Fibroblast of lung (primary cell): ENCODE measurements at regions not wholly inside any gene's neighbourhood (a gene's known extent, or its start where the extent isn't known, plus 50 kb on each side); places are given as distances from the start of the nearest gene placed in this dataset.

ENCODE experiments used
- DNase-seq, 2 donors: peaks; one replicate each; pipeline versions ENCODE4 v3.0.0 to v3.0.0-alpha.2; 2010; ENCODE audit warnings: low read depth in 2 of 2
- H2AFZ ChIP-seq: 2 replicates; pipeline ENCODE4 v1.5.1; 2012; ENCODE audit warnings: low read length, control low read depth, inconsistent platforms
- H3K27ac ChIP-seq: 2 replicates; pipeline ENCODE4 v1.5.1; 2011; ENCODE audit warnings: low read length, control low read depth; ENCODE audit not compliant: insufficient read depth
- H3K27me3 ChIP-seq: 2 replicates; pipeline ENCODE4 v1.5.1; 2011; ENCODE audit warnings: mild to moderate bottlenecking, low read length; ENCODE audit not compliant: control insufficient read depth, insufficient read depth
- H3K36me3 ChIP-seq: 2 replicates; pipeline ENCODE4 v1.5.1; 2011; ENCODE audit warnings: low read length; ENCODE audit not compliant: control insufficient read depth, insufficient read depth
- H3K4me1 ChIP-seq: 2 replicates; pipeline ENCODE4 v1.5.1; 2011; ENCODE audit warnings: low read length; ENCODE audit not compliant: control insufficient read depth, insufficient read depth; ENCODE audit errors: extremely low read depth
- H3K4me2 ChIP-seq: 2 replicates; pipeline ENCODE4 v1.5.1; 2011; ENCODE audit warnings: low read length, control low read depth; ENCODE audit not compliant: insufficient read depth; ENCODE audit errors: extremely low read depth
- H3K4me3 ChIP-seq, 4 experiments: fragments of 200-600 bp in 1 of 4; sonication (generic) in 1 of 4; replicated peaks in 1 of 4; 2 replicates each; pipeline ENCODE4 v1.5.1; 2011 to 2016; ENCODE audit warnings: low read length in 4 of 4, low read depth in 3 of 4, mild to moderate bottlenecking in 3 of 4, control low read depth in 2 of 4, inconsistent platforms in 1 of 4, mixed read lengths in 1 of 4; ENCODE audit not compliant: insufficient read depth in 1 of 4; ENCODE audit errors: control extremely low read depth in 1 of 4
- H3K79me2 ChIP-seq: 2 replicates; pipeline ENCODE4 v1.5.1; 2012; ENCODE audit warnings: mild to moderate bottlenecking, low read length, inconsistent platforms; ENCODE audit not compliant: control insufficient read depth, insufficient read depth
- H3K9ac ChIP-seq: 2 replicates; pipeline ENCODE4 v1.5.1; 2011; ENCODE audit warnings: mild to moderate bottlenecking, low read length, control low read depth; ENCODE audit not compliant: insufficient read depth
- H3K9me3 ChIP-seq: 2 replicates; pipeline ENCODE4 v1.5.1; 2012; ENCODE audit warnings: low read depth, low read length; ENCODE audit not compliant: control insufficient read depth, insufficient read depth
- H4K20me1 ChIP-seq: 2 replicates; pipeline ENCODE4 v1.5.1; 2011; ENCODE audit warnings: low read length; ENCODE audit not compliant: control insufficient read depth, insufficient read depth; ENCODE audit errors: extremely low read depth
- EZH2 ChIP-seq: IDR thresholded peaks from 2 replicates; pipeline ENCODE4 v1.5.1; 2012; ENCODE audit warnings: low read length, control low read depth, mild to moderate bottlenecking; ENCODE audit errors: missing control alignments
- TF ChIP-seq, protein P1 (sequence below), 2 donors: IDR thresholded peaks in 1 of 2; conservative IDR thresholded peaks in 1 of 2; 1 replicate in 1 of 2; 2 replicates in 1 of 2; pipeline ENCODE4 v1.5.1; 2011 to 2012; ENCODE audit warnings: low read length in 2 of 2, control low read depth in 1 of 2, inconsistent platforms in 1 of 2, low read depth in 1 of 2, mild to moderate bottlenecking in 1 of 2

DNA sequence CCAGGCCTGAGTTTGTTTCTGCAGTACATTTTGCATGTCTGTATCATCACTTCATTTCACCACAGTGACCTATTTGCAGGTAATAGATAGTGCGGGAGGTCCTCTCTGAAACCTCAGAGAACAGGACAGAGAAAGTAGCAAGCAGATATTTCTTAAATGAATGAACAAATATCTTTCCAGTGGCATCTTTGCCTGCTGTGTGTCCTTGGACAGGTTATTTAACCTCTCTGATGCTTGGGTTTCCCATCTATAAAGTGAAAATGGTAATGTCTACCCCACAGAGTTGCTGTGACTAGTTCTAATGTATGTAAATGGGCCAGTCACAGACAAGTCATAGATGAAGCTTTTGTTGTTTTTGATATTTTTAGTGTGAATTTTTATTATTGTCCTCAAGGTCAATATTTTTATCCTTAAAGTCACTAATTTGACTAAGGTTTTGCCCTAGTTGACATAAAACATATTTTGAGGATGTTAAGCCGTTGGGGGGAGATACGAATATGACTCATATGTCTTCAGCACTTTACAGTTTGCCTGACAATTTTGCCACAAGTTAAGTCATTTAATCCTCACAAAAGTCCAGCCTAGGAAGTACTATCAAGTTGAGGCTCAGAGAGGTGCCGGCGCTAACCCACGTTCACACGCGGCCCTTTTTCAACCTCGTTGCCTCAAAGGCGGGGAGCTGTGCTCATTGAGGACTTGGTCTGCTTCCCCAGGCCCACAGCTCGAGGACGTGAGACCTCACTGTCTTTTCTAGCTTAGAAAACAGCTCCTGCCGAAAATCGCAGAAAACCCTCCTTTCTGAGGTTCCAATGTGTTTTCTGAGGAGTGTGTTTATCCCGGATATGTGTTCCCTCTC lies 126.7 kb upstream of the STX18 start:
- Histone ChIP-seq H3K36me3 (no peaks in the 10 kb centered on the region), H3K9ac (no peak overlapping the region), H3K4me3 (no peak overlapping the region), H3K9me3 (no peaks in the 10 kb centered on the region), H3K27ac (no peak overlapping the region), H3K79me2 (no peaks in the 10 kb centered on the region), H4K20me1 (no peaks in the 10 kb centered on the region), H3K27me3 (no peaks in the 10 kb centered on the region), H2AFZ (no peak overlapping the region), H3K4me2 (no peak overlapping the region), H3K4me1 (peaks cover 5% of the 10 kb centered on the region)
- peak in 1 of 2 donors; percentile 16 for DNase-seq
- no peak for TF ChIP-seq EZH2
- TF ChIP-seq, protein P1, sequence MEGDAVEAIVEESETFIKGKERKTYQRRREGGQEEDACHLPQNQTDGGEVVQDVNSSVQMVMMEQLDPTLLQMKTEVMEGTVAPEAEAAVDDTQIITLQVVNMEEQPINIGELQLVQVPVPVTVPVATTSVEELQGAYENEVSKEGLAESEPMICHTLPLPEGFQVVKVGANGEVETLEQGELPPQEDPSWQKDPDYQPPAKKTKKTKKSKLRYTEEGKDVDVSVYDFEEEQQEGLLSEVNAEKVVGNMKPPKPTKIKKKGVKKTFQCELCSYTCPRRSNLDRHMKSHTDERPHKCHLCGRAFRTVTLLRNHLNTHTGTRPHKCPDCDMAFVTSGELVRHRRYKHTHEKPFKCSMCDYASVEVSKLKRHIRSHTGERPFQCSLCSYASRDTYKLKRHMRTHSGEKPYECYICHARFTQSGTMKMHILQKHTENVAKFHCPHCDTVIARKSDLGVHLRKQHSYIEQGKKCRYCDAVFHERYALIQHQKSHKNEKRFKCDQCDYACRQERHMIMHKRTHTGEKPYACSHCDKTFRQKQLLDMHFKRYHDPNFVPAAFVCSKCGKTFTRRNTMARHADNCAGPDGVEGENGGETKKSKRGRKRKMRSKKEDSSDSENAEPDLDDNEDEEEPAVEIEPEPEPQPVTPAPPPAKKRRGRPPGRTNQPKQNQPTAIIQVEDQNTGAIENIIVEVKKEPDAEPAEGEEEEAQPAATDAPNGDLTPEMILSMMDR (conservative IDR thresholded peaks at IDR 0.05 in 1 of 2, IDR thresholded peaks at IDR 0.05 in 1 of 2; ENCODE audit: low read depth in 1 of 2, low read length in 2 of 2): no peak

DNA sequence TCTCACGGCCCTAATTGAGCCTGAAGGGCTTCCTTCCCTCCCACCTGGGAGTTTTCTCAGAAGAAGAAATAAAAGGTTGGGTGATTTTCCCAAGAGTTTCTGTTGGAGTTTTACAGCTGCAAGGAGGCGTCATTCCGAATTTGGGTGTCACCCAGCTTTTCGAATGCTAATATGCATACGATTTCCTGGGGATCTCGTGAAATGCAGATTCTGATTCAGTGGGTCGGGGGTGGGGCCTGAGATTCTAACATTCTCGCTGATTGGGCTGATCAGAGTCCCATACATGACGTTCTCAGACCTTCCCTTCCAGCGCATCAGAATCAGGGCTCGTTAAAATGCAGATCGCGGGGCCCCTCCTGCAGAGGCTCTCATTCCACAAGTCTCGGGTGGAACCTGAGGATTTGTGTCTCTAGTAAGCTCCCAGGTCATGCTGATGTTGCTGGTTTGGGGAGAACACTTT lies 125.8 kb upstream of the STX18 start:
- Histone ChIP-seq H3K4me3 (no peak overlapping the region), H3K79me2 (no peaks in the 10 kb centered on the region), H3K4me1 (peaks cover 5% of the 10 kb centered on the region), H3K4me2 (peak overlapping the region; percentile 25), H2AFZ (no peak overlapping the region), H3K27ac (no peak overlapping the region), H4K20me1 (no peaks in the 10 kb centered on the region), H3K27me3 (no peaks in the 10 kb centered on the region), H3K9me3 (no peaks in the 10 kb centered on the region), H3K9ac (no peak overlapping the region), H3K36me3 (no peaks in the 10 kb centered on the region)
- DNase-seq: peak in 1 of 2 donors; percentile 23
- no peak for TF ChIP-seq EZH2
- TF ChIP-seq, protein P1 (conservative IDR thresholded peaks at IDR 0.05 in 1 of 2, IDR thresholded peaks at IDR 0.05 in 1 of 2; ENCODE audit: low read depth in 1 of 2, low read length in 2 of 2): no peak

DNA sequence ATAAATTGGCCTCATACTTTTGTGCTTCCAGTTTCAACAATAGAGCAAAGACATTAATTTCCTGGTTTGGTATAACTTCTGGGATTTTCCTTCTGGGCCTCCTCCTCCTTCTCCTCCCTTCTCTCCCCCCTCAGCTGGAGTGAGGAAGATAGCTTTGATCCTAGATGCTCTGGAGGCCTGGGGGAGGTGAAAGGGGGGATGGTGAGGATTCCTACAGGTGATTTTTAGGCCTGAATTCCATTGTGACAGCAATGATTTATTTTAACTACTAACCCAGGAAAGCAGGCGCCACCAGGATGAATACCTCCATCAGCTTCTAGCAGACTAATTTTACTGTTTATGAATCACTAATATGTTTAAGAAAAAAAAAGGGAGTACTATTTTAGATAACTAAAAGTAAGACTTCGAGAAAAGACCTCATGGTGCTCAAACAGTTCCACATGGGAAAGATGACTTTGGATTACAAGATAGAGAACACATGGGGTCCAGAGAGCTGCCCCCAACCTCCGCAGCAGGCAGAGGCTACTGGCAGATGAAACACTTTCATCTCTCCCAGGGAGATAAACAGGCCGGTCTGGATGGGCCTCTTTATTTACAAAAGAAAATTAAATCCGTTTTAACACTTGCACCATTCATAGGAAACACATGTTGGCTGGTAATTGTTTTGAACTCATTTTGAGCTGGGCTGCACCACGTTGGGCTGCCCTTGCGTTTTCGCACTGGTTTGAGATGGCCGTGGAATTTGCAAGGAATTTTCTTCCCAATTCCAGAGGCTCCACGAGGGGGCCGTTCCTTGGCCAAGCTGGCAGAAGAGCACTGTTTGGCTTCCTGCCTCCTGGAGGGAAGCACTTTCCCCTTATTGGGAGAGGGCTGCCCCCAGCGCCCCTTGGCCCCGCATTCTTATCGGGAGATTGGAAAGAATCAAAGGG lies 125.1 kb upstream of the STX18 start:
- no peak overlapping the region for H3K27ac ChIP-seq
- peak overlapping the region; percentile 25 for H3K4me2 ChIP-seq

More for the DNA sequence above, 125.1 kb upstream of the STX18 start:
- Histone ChIP-seq H3K27me3 (no peaks in the 10 kb centered on the region), H3K9me3 (no peaks in the 10 kb centered on the region), H4K20me1 (no peaks in the 10 kb centered on the region), H3K4me1 (peaks cover under 1% of the 10 kb centered on the region), H2AFZ (no peak overlapping the region), H3K79me2 (no peaks in the 10 kb centered on the region), H3K4me3 (no peak overlapping the region), H3K36me3 (no peaks in the 10 kb centered on the region), H3K9ac (no peak overlapping the region)
- no peak for TF ChIP-seq EZH2
- TF ChIP-seq, protein P1 (conservative IDR thresholded peaks at IDR 0.05 in 1 of 2, IDR thresholded peaks at IDR 0.05 in 1 of 2; ENCODE audit: low read depth in 1 of 2, low read length in 2 of 2): peak; percentile 6 to 9
- DNase-seq: peak; percentile 29 to 65
